Activated CD8-positive, alpha-beta T cell treated with anti-CD3 and anti-CD28 coated beads for 36 hours (primary cell): ENCODE measurements at regions not wholly inside any gene's neighbourhood (a gene's known extent, or its start where the extent isn't known, plus 50 kb on each side); places are given as distances from the start of the nearest gene placed in this dataset.

Source experiments
- ATAC-seq: fragments of 200-7000 bp; cut with Tn5 transposase; one replicate; pipeline ENCODE4 v1.10.0; 2021; ENCODE audit warnings: mild to moderate bottlenecking, moderate library complexity
- CTCF ChIA-PET: fragments of 350-600 bp; sonication (Branson Sonifier 250); formaldehyde crosslinking; loops from one replicate; lab custom pipeline; 2021; ENCODE audit warnings: antibody characterized with exemption; lab: Charles Lee
- POLR2A ChIA-PET: fragments of 350-600 bp; sonication (Branson Sonifier 250); formaldehyde crosslinking; loops from one replicate; lab custom pipeline; 2021; ENCODE audit warnings: antibody characterized with exemption; lab: Charles Lee
- DNase-seq: peaks from one replicate; pipeline ENCODE4 v3.0.0-alpha.2; 2020
- H3K27ac Mint-ChIP-seq: one replicate; pipeline ENCODE4 v1.8.0; 2021; ENCODE audit warnings: mild to moderate bottlenecking, mixed read lengths
- H3K27me3 Mint-ChIP-seq: one replicate; pipeline ENCODE4 v1.8.0; 2021; ENCODE audit warnings: mixed read lengths
- H3K36me3 Mint-ChIP-seq: one replicate; pipeline ENCODE4 v1.8.0; 2021; ENCODE audit warnings: low read depth, mixed read lengths
- H3K4me1 Mint-ChIP-seq: one replicate; pipeline ENCODE4 v1.8.0; 2021; ENCODE audit warnings: low read depth, mixed read lengths
- H3K4me3 Mint-ChIP-seq: one replicate; pipeline ENCODE4 v1.8.0; 2021; ENCODE audit warnings: mild to moderate bottlenecking, moderate library complexity, mixed read lengths
- H3K9me3 Mint-ChIP-seq: one replicate; pipeline ENCODE4 v1.8.0; 2021; ENCODE audit warnings: mixed read lengths
- CTCF ChIP-seq: fragments of 200-600 bp; IDR thresholded peaks from one replicate; pipeline ENCODE4 v1.8.0; 2022; ENCODE audit warnings: antibody characterized with exemption, mild to moderate bottlenecking
- intact Hi-C: fragments of 100-400 bp; cut with micrococcal nuclease; formaldehyde crosslinking; loops from one replicate; pipeline ENCODE4 v1.10.0; 2022

- Mint-ChIP-seq H3K36me3 (no peaks in the 10 kb centered on the region), H3K4me3 (no peak overlapping the region), H3K27ac (no peak overlapping the region), H3K9me3 (peaks cover 3% of the 10 kb centered on the region), H3K4me1 (peaks cover 4% of the 10 kb centered on the region), H3K27me3 (peaks cover 18% of the 10 kb centered on the region)
- intact Hi-C loops = no loop called here
- ChIA-PET POLR2A (no interaction called here), CTCF (no interaction called here)
- TF ChIP-seq CTCF = no peak
- ATAC-seq (no peak), DNase-seq (no peak)
Observed at GRCh38 chr1:113192980-113193379, 120.0 kb downstream of the LRIG2 start.

- ChIA-PET POLR2A (no interaction called here), CTCF (interaction anchor here (1.0 kb wide), 1 partner anchor 57 kb away, joined by 3 read pairs; no protein-coding TSS in a partner anchor)
- Mint-ChIP-seq H3K27me3 (peaks cover 10% of the 10 kb centered on the region), H3K27ac (no peak overlapping the region), H3K9me3 (peaks cover 3% of the 10 kb centered on the region), H3K4me1 (peaks cover 4% of the 10 kb centered on the region), H3K36me3 (no peaks in the 10 kb centered on the region), H3K4me3 (no peak overlapping the region)
- TF ChIP-seq CTCF = no peak
- DNase-seq (no peak), ATAC-seq (no peak)
- intact Hi-C loops = no loop called here
Observed at GRCh38 chr1:113194846-113195830, 122.1 kb downstream of the LRIG2 start.

- Mint-ChIP-seq H3K27me3 (no peaks in the 10 kb centered on the region), H3K27ac (no peak overlapping the region), H3K4me1 (no peaks in the 10 kb centered on the region), H3K36me3 (no peaks in the 10 kb centered on the region), H3K9me3 (peaks cover 3% of the 10 kb centered on the region), H3K4me3 (no peak overlapping the region)
- ChIA-PET POLR2A (no interaction called here), CTCF (no interaction called here)
- no peak for DNase-seq
- intact Hi-C loops = no loop called here
- ATAC-seq = no peak
- no peak for TF ChIP-seq CTCF
Observed at GRCh38 chr1:113197719-113198330, 124.8 kb downstream of the LRIG2 start.

DNA sequence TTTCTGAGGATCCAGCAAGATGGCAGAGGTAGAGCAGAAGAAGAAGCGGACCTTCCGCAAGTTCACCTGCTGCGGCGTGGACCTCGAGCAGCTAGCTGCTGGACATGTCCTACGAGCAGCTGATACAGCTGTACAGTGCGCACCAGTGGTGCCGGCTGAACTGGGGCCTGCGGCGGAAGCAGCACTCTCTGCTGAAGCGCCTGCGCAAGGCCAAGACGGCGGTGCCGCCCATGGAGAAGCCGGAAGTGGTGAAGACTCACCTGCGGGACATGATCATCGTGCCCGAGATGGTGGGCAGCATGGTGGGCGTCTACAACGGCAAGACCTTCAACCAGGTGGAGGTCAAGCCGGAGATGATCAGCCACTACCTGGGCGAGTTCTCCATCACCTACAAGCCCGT is 125.8 kb downstream of the LRIG2 start:
- POLR2A ChIA-PET = no interaction called here
- H3K36me3 Mint-ChIP-seq = no peaks in the 10 kb centered on the region
- H3K27me3 Mint-ChIP-seq = peaks cover 3% of the 10 kb centered on the region

More for the DNA sequence above, 125.8 kb downstream of the LRIG2 start:
- no peak for DNase-seq
- no peak for TF ChIP-seq CTCF
- no peak overlapping the region for H3K27ac Mint-ChIP-seq
- no peaks in the 10 kb centered on the region for H3K9me3 Mint-ChIP-seq
- no peak overlapping the region for H3K4me3 Mint-ChIP-seq
- no peak for ATAC-seq
- intact Hi-C loops = no loop called here
- CTCF ChIA-PET = no interaction called here
- H3K4me1 Mint-ChIP-seq = no peaks in the 10 kb centered on the region
